ENCODE measurements at regions not wholly inside any gene's neighbourhood (a gene's known extent, or its start where the extent isn't known, plus 50 kb on each side); places are given as distances from the start of the nearest gene placed in this dataset.

GRCh38 chr2:83487451-83487850 is 971.6 kb downstream of the SUCLG1 start:
- BruUV-seq (replicated peaks), result no TSS peak
- Histone ChIP-seq H3K9me3 (ENCODE audit: low read depth, low read length, poor library complexity, severe bottlenecking) (peaks cover 8% of the 10 kb centered on the region), H3K4me3 (ENCODE audit: low read depth, low read length, poor library complexity, severe bottlenecking) (no peak overlapping the region), H3K36me3 (ENCODE audit: insufficient read depth, low read length, poor library complexity, severe bottlenecking) (no peaks in the 10 kb centered on the region), H3K27ac (ENCODE audit: low read depth, low read length, poor library complexity, severe bottlenecking) (no peak overlapping the region), H3K4me1 (ENCODE audit: insufficient read depth, low read length, poor library complexity, severe bottlenecking) (no peaks in the 10 kb centered on the region), H3K27me3 (replicated peaks; ENCODE audit: insufficient read depth, low read depth, low read length, poor library complexity) (no peaks in the 10 kb centered on the region)
- intact Hi-C loops (cut with micrococcal nuclease; ENCODE audit: unreplicated experiment), result no loop called here
- TF ChIP-seq EZH2 (IDR thresholded peaks at IDR 0.05; ENCODE audit: borderline replicate concordance, low read depth, low read length, poor library complexity, severe bottlenecking), result no peak
- TF ChIP-seq, protein P1, sequence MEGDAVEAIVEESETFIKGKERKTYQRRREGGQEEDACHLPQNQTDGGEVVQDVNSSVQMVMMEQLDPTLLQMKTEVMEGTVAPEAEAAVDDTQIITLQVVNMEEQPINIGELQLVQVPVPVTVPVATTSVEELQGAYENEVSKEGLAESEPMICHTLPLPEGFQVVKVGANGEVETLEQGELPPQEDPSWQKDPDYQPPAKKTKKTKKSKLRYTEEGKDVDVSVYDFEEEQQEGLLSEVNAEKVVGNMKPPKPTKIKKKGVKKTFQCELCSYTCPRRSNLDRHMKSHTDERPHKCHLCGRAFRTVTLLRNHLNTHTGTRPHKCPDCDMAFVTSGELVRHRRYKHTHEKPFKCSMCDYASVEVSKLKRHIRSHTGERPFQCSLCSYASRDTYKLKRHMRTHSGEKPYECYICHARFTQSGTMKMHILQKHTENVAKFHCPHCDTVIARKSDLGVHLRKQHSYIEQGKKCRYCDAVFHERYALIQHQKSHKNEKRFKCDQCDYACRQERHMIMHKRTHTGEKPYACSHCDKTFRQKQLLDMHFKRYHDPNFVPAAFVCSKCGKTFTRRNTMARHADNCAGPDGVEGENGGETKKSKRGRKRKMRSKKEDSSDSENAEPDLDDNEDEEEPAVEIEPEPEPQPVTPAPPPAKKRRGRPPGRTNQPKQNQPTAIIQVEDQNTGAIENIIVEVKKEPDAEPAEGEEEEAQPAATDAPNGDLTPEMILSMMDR (conservative IDR thresholded peaks at IDR 0.05; ENCODE audit: low read depth, low read length), result no peak
- POLR2A ChIA-PET (ENCODE audit: low non-redundant PET), result no interaction called here
- DNase-seq (ENCODE audit: low spot score), result no peak
- CTCF ChIA-PET, result no interaction called here

GRCh38 chr2:83481436-83481835 is 977.6 kb downstream of the SUCLG1 start:
- no TSS peak for BruUV-seq (replicated peaks)
- POLR2A ChIA-PET (ENCODE audit: low non-redundant PET), result no interaction called here
- no peak overlapping the region for H3K27ac ChIP-seq (ENCODE audit: low read depth, low read length, poor library complexity, severe bottlenecking)

DNA sequence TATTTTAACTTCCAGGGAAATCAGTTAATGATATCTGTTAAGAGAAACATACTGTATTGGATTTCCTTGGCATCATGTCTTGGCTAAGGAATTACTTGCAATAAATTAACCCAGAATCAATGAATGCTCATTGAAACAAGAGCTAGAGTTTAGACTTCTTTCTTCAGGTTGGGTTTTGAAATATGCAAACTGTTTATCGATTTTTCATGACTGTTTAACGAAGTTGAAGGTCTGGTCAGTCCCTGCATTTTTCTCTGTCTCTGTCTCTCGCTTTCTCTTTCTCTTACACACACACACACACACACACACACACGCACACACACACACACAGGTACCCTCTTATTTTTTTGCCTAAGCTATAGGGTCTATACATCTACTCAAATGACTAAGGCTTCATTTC is 981.0 kb downstream of the SUCLG1 start:
- Histone ChIP-seq H3K27ac (ENCODE audit: low read depth, low read length, poor library complexity, severe bottlenecking) (no peak overlapping the region), H3K4me1 (ENCODE audit: insufficient read depth, low read length, poor library complexity, severe bottlenecking) (no peaks in the 10 kb centered on the region), H3K9me3 (ENCODE audit: low read depth, low read length, poor library complexity, severe bottlenecking) (peaks cover 16% of the 10 kb centered on the region), H3K4me3 (ENCODE audit: low read depth, low read length, poor library complexity, severe bottlenecking) (no peak overlapping the region), H3K36me3 (ENCODE audit: insufficient read depth, low read length, poor library complexity, severe bottlenecking) (no peaks in the 10 kb centered on the region), H3K27me3 (replicated peaks; ENCODE audit: insufficient read depth, low read depth, low read length, poor library complexity) (no peaks in the 10 kb centered on the region)
- POLR2A ChIA-PET (ENCODE audit: low non-redundant PET), result no interaction called here
- no peak for TF ChIP-seq EZH2 (IDR thresholded peaks at IDR 0.05; ENCODE audit: borderline replicate concordance, low read depth, low read length, poor library complexity, severe bottlenecking)
- TF ChIP-seq, protein P1 (conservative IDR thresholded peaks at IDR 0.05; ENCODE audit: low read depth, low read length), result no peak
- intact Hi-C loops (cut with micrococcal nuclease; ENCODE audit: unreplicated experiment), result no loop called here
- no TSS peak for BruUV-seq (replicated peaks)
- DNase-seq (ENCODE audit: low spot score), result no peak
- CTCF ChIA-PET, result no interaction called here

More at GRCh38 chr2:83481436-83481835, 977.6 kb downstream of the SUCLG1 start:
- H3K4me3 ChIP-seq (ENCODE audit: low read depth, low read length, poor library complexity, severe bottlenecking), result no peak overlapping the region
- H3K36me3 ChIP-seq (ENCODE audit: insufficient read depth, low read length, poor library complexity, severe bottlenecking), result no peaks in the 10 kb centered on the region
- no peak for DNase-seq (ENCODE audit: low spot score)
- intact Hi-C loops (cut with micrococcal nuclease; ENCODE audit: unreplicated experiment), result no loop called here
- TF ChIP-seq EZH2 (IDR thresholded peaks at IDR 0.05; ENCODE audit: borderline replicate concordance, low read depth, low read length, poor library complexity, severe bottlenecking), result no peak
- TF ChIP-seq, protein P1 (conservative IDR thresholded peaks at IDR 0.05; ENCODE audit: low read depth, low read length), result no peak
- H3K9me3 ChIP-seq (ENCODE audit: low read depth, low read length, poor library complexity, severe bottlenecking), result peaks cover 13% of the 10 kb centered on the region
- CTCF ChIA-PET, result no interaction called here
- H3K27me3 ChIP-seq (replicated peaks; ENCODE audit: insufficient read depth, low read depth, low read length, poor library complexity), result no peaks in the 10 kb centered on the region
- H3K4me1 ChIP-seq (ENCODE audit: insufficient read depth, low read length, poor library complexity, severe bottlenecking), result no peaks in the 10 kb centered on the region

All from A673 (cell line).